H1 (cell line): ENCODE measurements at regions not wholly inside any gene's neighbourhood (a gene's known extent, or its start where the extent isn't known, plus 50 kb on each side); places are given as distances from the start of the nearest gene placed in this dataset.

Experiments
- CTCF ChIA-PET: fragments of 300-600 bp; sonication (Branson Sonifier 250); formaldehyde crosslinking; loops from one replicate; lab custom pipeline; 2021; ENCODE audit not compliant: partially characterized antibody; lab: Charles Lee
- POLR2A ChIA-PET: fragments of 300-600 bp; sonication (Branson Sonifier 250); formaldehyde crosslinking; loops from one replicate; lab custom pipeline; 2021; ENCODE audit warnings: inconsistent platforms; ENCODE audit not compliant: partially characterized antibody; lab: Charles Lee
- DNase-seq, 2 experiments: peaks; one replicate each; pipeline versions ENCODE4 v3.0.0 to v3.0.0-alpha.2; 2010 to 2022; ENCODE audit warnings: low spot score in 2 of 2, low read depth in 1 of 2, mixed read lengths in 1 of 2
- FAIRE-seq: peaks from 2 replicates; lab custom pipeline; 2011; peaks lifted over from hg19 to GRCh38; lab: Jason Lieb, UNC
- H2AFZ ChIP-seq: 2 replicates; pipeline ENCODE4 v1.8.1; 2012; ENCODE audit warnings: low read length, inconsistent platforms
- H2AK5ac ChIP-seq: 2 replicates; pipeline ENCODE4 v1.6.1; 2013; ENCODE audit warnings: low read depth, low read length
- H2BK120ac ChIP-seq: replicated peaks from 2 replicates; pipeline ENCODE3; 2013; ENCODE audit warnings: low read depth, low read length, inconsistent platforms
- H2BK12ac ChIP-seq: 2 replicates; pipeline ENCODE4 v1.6.1; 2013; ENCODE audit warnings: low read depth, low read length
- H2BK15ac ChIP-seq: 2 replicates; pipeline ENCODE4 v1.6.1; 2013; ENCODE audit warnings: low read length
- H2BK20ac ChIP-seq: 2 replicates; pipeline ENCODE4 v1.6.1; 2013; ENCODE audit warnings: low read length
- H2BK5ac ChIP-seq: 2 replicates; pipeline ENCODE4 v1.6.1; 2013; ENCODE audit warnings: low read depth, low read length
- H3K14ac ChIP-seq: 2 replicates; pipeline ENCODE4 v1.6.1; 2013; ENCODE audit warnings: inconsistent platforms; ENCODE audit not compliant: insufficient read length
- H3K18ac ChIP-seq: 2 replicates; pipeline ENCODE4 v1.6.1; 2013; ENCODE audit warnings: low read length; ENCODE audit errors: extremely low read depth
- H3K23ac ChIP-seq: 2 replicates; pipeline ENCODE4 v1.6.1; 2013; ENCODE audit warnings: inconsistent platforms; ENCODE audit not compliant: insufficient read length
- H3K23me2 ChIP-seq: 2 replicates; pipeline ENCODE4 v1.6.1; 2013; ENCODE audit warnings: low read depth, low read length
- H3K27ac ChIP-seq: 2 replicates; pipeline ENCODE4 v1.6.1; 2011; ENCODE audit warnings: low read depth, low read length, inconsistent platforms
- H3K27me3 ChIP-seq, 4 experiments: replicated peaks in 1 of 4; 1 replicate in 1 of 4; 2 replicates in 3 of 4; pipeline versions ENCODE4 v1.6.1 to v1.8.1; 2011 to 2013; ENCODE audit warnings: low read length in 3 of 4, mild to moderate bottlenecking in 3 of 4, inconsistent platforms in 2 of 4, mixed read lengths in 2 of 4, moderate library complexity in 1 of 4; ENCODE audit not compliant: control insufficient read depth in 3 of 4, insufficient read depth in 3 of 4; ENCODE audit errors: extremely low read depth in 1 of 4
- H3K36me3 ChIP-seq, 4 experiments: 2 replicates each; pipeline versions ENCODE4 v1.6.1 to v1.8.1; 2011 to 2013; ENCODE audit warnings: mild to moderate bottlenecking in 4 of 4, low read length in 3 of 4, moderate library complexity in 2 of 4, control low read depth in 1 of 4, inconsistent platforms in 1 of 4; ENCODE audit not compliant: insufficient read depth in 4 of 4, control insufficient read depth in 2 of 4
- H3K4ac ChIP-seq: replicated peaks from 2 replicates; pipeline ENCODE3; 2013; ENCODE audit warnings: low read length, low read depth, mixed read lengths, inconsistent platforms; ENCODE audit not compliant: insufficient read length
- H3K4me1 ChIP-seq, 4 experiments: replicated peaks in 1 of 4; 1 replicate in 1 of 4; 2 replicates in 3 of 4; pipeline versions ENCODE4 v1.6.1 to v1.8.1; 2011 to 2013; ENCODE audit warnings: low read length in 3 of 4, inconsistent platforms in 2 of 4, mixed read lengths in 1 of 4; ENCODE audit not compliant: insufficient read depth in 4 of 4, control insufficient read depth in 3 of 4
- H3K4me2 ChIP-seq, 2 experiments: 2 replicates each; pipeline versions ENCODE4 v1.6.1 to v1.8.1; 2011 to 2013; ENCODE audit warnings: low read depth in 2 of 2, low read length in 2 of 2, control low read depth in 1 of 2, inconsistent platforms in 1 of 2, mild to moderate bottlenecking in 1 of 2; ENCODE audit not compliant: insufficient read depth in 1 of 2
- H3K4me3 ChIP-seq, 4 experiments: fragments of 200-600, 300-600 bp in 1 of 4; sonication (generic), shearing (Covaris generic), sonication (Bioruptor Twin) in 1 of 4; 2 replicates each; pipeline versions ENCODE4 v1.5.1 to v1.8.1; 2011 to 2016; ENCODE audit warnings: low read length in 4 of 4, low read depth in 3 of 4, control low read depth in 2 of 4, inconsistent platforms in 2 of 4, mild to moderate bottlenecking in 2 of 4, mixed read lengths in 1 of 4, moderate library complexity in 1 of 4; ENCODE audit not compliant: insufficient read depth in 2 of 4; ENCODE audit errors: extremely low read depth in 1 of 4
- H3K56ac ChIP-seq: replicated peaks from 2 replicates; pipeline ENCODE3; 2013; ENCODE audit warnings: low read depth, mild to moderate bottlenecking, mixed read lengths, low read length, inconsistent platforms; ENCODE audit not compliant: insufficient read length
- H3K79me1 ChIP-seq: 2 replicates; pipeline ENCODE4 v1.6.1; 2013; ENCODE audit warnings: low read depth, low read length, control low read depth
- H3K79me2 ChIP-seq, 2 experiments: 2 replicates each; pipeline versions ENCODE4 v1.6.1 to v1.8.1; 2012 to 2013; ENCODE audit warnings: low read length in 2 of 2, mild to moderate bottlenecking in 2 of 2, inconsistent platforms in 1 of 2; ENCODE audit not compliant: insufficient read depth in 2 of 2, control insufficient read depth in 1 of 2
- H3K9ac ChIP-seq, 4 experiments: replicated peaks in 1 of 4; 1 replicate in 1 of 4; 2 replicates in 3 of 4; pipeline versions ENCODE4 v1.6.1 to v1.8.1; 2011 to 2013; ENCODE audit warnings: low read depth in 3 of 4, low read length in 3 of 4, control low read depth in 2 of 4, mild to moderate bottlenecking in 2 of 4, moderate library complexity in 2 of 4, inconsistent platforms in 1 of 4; ENCODE audit errors: extremely low read depth in 1 of 4
- H3K9me3 ChIP-seq, 2 experiments: 2 replicates each; pipeline versions ENCODE4 v1.6.1 to v1.8.1; 2012 to 2013; ENCODE audit warnings: mild to moderate bottlenecking in 2 of 2, moderate library complexity in 2 of 2, control low read depth in 1 of 2, inconsistent platforms in 1 of 2, low read depth in 1 of 2, low read length in 1 of 2, mixed read lengths in 1 of 2; ENCODE audit not compliant: insufficient read depth in 2 of 2
- H4K20me1 ChIP-seq, 2 experiments: replicated peaks in 1 of 2; 2 replicates each; pipeline versions ENCODE3 to v1.8.1; 2011 to 2013; ENCODE audit warnings: inconsistent platforms in 2 of 2, low read length in 2 of 2, mild to moderate bottlenecking in 1 of 2; ENCODE audit not compliant: insufficient read depth in 2 of 2, control insufficient read depth in 1 of 2
- H4K5ac ChIP-seq: 2 replicates; pipeline ENCODE4 v1.6.1; 2013; ENCODE audit warnings: low read length, low read depth, mixed read lengths, inconsistent platforms; ENCODE audit not compliant: insufficient read length
- H4K8ac ChIP-seq: 2 replicates; pipeline ENCODE4 v1.8.0; 2013; ENCODE audit warnings: mild to moderate bottlenecking, moderate library complexity, low read length, inconsistent platforms; ENCODE audit not compliant: insufficient read depth; ENCODE audit errors: extremely low read depth
- H4K91ac ChIP-seq: replicated peaks from 2 replicates; pipeline ENCODE3; 2013; ENCODE audit warnings: low read length, mixed read lengths, inconsistent platforms; ENCODE audit not compliant: insufficient read length
- WGBS, 2 experiments: shearing (Covaris generic) in 1 of 2; methylation state at CpG; one replicate each; pipeline versions ENCODE4 v1.1.6 to v1.1.7; 2013 to 2015; ENCODE audit warnings: low lambda C conversion rate in 2 of 2, mixed read lengths in 2 of 2, inconsistent platforms in 1 of 2, low coverage in 1 of 2, missing lambda C conversion rate in 1 of 2; ENCODE audit not compliant: insufficient replicate concordance in 2 of 2, insufficient coverage in 1 of 2, insufficient read length in 1 of 2; ENCODE audit errors: extremely low coverage in 1 of 2, missing lambda C conversion rate in 1 of 2; 5-methylcytosine and 5-hydroxymethylcytosine counted together
- TF ChIP-seq, protein P1 (sequence below): fragments of 300-600 bp; sonication (generic); IDR thresholded peaks from 2 replicates; pipeline ENCODE4 v1.7.1; 2012; ENCODE audit warnings: low read length, moderate library complexity, mild to moderate bottlenecking, inconsistent platforms; ENCODE audit not compliant: insufficient replicate concordance

DNA sequence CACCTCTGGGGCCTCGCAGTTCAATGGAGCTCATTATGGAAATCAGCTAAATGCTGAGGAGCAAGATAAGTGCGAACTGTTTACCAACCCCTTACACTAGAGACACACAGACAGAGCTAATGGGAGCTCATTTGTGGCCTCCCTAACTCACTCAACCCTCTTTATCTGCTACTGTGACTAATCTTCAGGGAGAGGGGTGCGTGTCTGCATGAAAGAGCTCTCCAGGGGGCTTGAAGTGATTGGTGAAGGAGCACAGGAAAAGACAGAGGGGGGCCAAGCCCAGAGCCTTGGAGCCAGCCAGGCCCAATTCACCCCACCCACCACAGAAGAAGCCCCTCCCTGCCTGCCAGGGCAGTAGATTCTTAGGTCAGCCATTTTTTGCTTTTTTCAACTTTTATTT lies 466.8 kb upstream of the BRINP1 start:
- no peak overlapping the region for H3K18ac ChIP-seq
- no peaks in the 10 kb centered on the region for H4K20me1 ChIP-seq
- H4K5ac ChIP-seq, result no peak overlapping the region
- no peak overlapping the region for H4K8ac ChIP-seq
- no peaks in the 10 kb centered on the region for H3K27me3 ChIP-seq
- no peak overlapping the region for H2BK15ac ChIP-seq
- no peak overlapping the region for H2AFZ ChIP-seq
- no peaks in the 10 kb centered on the region for H3K36me3 ChIP-seq
- peaks cover 4% of the 10 kb centered on the region; the same call in 1 of the 2 replicates for H3K23me2 ChIP-seq
- DNase-seq, result no peak
- no peak overlapping the region for H3K23ac ChIP-seq
- H3K79me1 ChIP-seq, result no peaks in the 10 kb centered on the region
- no peak overlapping the region for H2BK120ac ChIP-seq
- ChIA-PET POLR2A (no interaction called here), CTCF (no interaction called here)
- no peak overlapping the region for H3K4me3 ChIP-seq
- H2BK5ac ChIP-seq, result no peak overlapping the region
- no peak overlapping the region for H3K4ac ChIP-seq
- no peak overlapping the region for H4K91ac ChIP-seq
- H3K9ac ChIP-seq, result no peak overlapping the region
- WGBS, 2 experiments, result 93% methylated on average over 3 of the region's 3 CpGs; no CpG with 5 or more reads in 1 of the 2 experiments
- H3K9me3 ChIP-seq, result no peaks in the 10 kb centered on the region
- H3K27ac ChIP-seq, result no peak overlapping the region
- H2BK20ac ChIP-seq, result no peak overlapping the region
- H3K4me2 ChIP-seq, result no peak overlapping the region
- no peak overlapping the region for H3K14ac ChIP-seq
- FAIRE-seq, result no peak
- no peak overlapping the region for H3K56ac ChIP-seq
- no peaks in the 10 kb centered on the region for H3K79me2 ChIP-seq
- no peak overlapping the region for H2BK12ac ChIP-seq
- peaks cover 0 to 2% (median 0%) of the 10 kb centered on the region in 4 experiments; a peak in 1 of 7 replicates for H3K4me1 ChIP-seq
- H2AK5ac ChIP-seq, result no peak overlapping the region
- TF ChIP-seq, protein P1, sequence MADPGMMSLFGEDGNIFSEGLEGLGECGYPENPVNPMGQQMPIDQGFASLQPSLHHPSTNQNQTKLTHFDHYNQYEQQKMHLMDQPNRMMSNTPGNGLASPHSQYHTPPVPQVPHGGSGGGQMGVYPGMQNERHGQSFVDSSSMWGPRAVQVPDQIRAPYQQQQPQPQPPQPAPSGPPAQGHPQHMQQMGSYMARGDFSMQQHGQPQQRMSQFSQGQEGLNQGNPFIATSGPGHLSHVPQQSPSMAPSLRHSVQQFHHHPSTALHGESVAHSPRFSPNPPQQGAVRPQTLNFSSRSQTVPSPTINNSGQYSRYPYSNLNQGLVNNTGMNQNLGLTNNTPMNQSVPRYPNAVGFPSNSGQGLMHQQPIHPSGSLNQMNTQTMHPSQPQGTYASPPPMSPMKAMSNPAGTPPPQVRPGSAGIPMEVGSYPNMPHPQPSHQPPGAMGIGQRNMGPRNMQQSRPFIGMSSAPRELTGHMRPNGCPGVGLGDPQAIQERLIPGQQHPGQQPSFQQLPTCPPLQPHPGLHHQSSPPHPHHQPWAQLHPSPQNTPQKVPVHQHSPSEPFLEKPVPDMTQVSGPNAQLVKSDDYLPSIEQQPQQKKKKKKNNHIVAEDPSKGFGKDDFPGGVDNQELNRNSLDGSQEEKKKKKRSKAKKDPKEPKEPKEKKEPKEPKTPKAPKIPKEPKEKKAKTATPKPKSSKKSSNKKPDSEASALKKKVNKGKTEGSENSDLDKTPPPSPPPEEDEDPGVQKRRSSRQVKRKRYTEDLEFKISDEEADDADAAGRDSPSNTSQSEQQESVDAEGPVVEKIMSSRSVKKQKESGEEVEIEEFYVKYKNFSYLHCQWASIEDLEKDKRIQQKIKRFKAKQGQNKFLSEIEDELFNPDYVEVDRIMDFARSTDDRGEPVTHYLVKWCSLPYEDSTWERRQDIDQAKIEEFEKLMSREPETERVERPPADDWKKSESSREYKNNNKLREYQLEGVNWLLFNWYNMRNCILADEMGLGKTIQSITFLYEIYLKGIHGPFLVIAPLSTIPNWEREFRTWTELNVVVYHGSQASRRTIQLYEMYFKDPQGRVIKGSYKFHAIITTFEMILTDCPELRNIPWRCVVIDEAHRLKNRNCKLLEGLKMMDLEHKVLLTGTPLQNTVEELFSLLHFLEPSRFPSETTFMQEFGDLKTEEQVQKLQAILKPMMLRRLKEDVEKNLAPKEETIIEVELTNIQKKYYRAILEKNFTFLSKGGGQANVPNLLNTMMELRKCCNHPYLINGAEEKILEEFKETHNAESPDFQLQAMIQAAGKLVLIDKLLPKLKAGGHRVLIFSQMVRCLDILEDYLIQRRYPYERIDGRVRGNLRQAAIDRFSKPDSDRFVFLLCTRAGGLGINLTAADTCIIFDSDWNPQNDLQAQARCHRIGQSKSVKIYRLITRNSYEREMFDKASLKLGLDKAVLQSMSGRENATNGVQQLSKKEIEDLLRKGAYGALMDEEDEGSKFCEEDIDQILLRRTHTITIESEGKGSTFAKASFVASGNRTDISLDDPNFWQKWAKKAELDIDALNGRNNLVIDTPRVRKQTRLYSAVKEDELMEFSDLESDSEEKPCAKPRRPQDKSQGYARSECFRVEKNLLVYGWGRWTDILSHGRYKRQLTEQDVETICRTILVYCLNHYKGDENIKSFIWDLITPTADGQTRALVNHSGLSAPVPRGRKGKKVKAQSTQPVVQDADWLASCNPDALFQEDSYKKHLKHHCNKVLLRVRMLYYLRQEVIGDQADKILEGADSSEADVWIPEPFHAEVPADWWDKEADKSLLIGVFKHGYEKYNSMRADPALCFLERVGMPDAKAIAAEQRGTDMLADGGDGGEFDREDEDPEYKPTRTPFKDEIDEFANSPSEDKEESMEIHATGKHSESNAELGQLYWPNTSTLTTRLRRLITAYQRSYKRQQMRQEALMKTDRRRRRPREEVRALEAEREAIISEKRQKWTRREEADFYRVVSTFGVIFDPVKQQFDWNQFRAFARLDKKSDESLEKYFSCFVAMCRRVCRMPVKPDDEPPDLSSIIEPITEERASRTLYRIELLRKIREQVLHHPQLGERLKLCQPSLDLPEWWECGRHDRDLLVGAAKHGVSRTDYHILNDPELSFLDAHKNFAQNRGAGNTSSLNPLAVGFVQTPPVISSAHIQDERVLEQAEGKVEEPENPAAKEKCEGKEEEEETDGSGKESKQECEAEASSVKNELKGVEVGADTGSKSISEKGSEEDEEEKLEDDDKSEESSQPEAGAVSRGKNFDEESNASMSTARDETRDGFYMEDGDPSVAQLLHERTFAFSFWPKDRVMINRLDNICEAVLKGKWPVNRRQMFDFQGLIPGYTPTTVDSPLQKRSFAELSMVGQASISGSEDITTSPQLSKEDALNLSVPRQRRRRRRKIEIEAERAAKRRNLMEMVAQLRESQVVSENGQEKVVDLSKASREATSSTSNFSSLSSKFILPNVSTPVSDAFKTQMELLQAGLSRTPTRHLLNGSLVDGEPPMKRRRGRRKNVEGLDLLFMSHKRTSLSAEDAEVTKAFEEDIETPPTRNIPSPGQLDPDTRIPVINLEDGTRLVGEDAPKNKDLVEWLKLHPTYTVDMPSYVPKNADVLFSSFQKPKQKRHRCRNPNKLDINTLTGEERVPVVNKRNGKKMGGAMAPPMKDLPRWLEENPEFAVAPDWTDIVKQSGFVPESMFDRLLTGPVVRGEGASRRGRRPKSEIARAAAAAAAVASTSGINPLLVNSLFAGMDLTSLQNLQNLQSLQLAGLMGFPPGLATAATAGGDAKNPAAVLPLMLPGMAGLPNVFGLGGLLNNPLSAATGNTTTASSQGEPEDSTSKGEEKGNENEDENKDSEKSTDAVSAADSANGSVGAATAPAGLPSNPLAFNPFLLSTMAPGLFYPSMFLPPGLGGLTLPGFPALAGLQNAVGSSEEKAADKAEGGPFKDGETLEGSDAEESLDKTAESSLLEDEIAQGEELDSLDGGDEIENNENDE, result no peak
